A673 (cell line): ENCODE measurements at regions not wholly inside any gene's neighbourhood (a gene's known extent, or its start where the extent isn't known, plus 50 kb on each side); places are given as distances from the start of the nearest gene placed in this dataset.

Experiments
- BruUV-seq: library from RNA; stranded (reverse); fragments of 400-500 nt; replicated peaks from 2 replicates; lab custom pipeline; 2021; lab: Mats Ljungman, UMichigan
- CTCF ChIA-PET: fragments of 300-600 bp; sonication (Branson Sonifier 250); formaldehyde crosslinking; loops from one replicate; lab custom pipeline; 2022; ENCODE audit warnings: antibody characterized with exemption; lab: Charles Lee
- POLR2A ChIA-PET: fragments of 300-600 bp; sonication (Branson Sonifier 250); formaldehyde crosslinking; loops from one replicate; lab custom pipeline; 2022; ENCODE audit warnings: antibody characterized with exemption; ENCODE audit not compliant: low non-redundant PET; lab: Charles Lee
- DNase-seq: peaks from one replicate; pipeline ENCODE4 v3.0.0-alpha.2; 2015; ENCODE audit warnings: low spot score
- H3K27ac ChIP-seq: fragments of 200-600 bp; sonication (generic); 2 replicates; pipeline ENCODE4 v1.5.1; 2016; ENCODE audit warnings: mixed run types, low read depth, mild to moderate bottlenecking, mixed read lengths, antibody characterized with exemption, low read length; ENCODE audit not compliant: poor library complexity, severe bottlenecking
- H3K27me3 ChIP-seq: fragments of 200-600 bp; sonication (generic); replicated peaks from 2 replicates; pipeline ENCODE4 v1.6.1; 2017; ENCODE audit warnings: mixed run types, low read depth, mild to moderate bottlenecking, mixed read lengths, antibody characterized with exemption, low read length; ENCODE audit not compliant: insufficient read depth, poor library complexity
- H3K36me3 ChIP-seq: fragments of 200-600 bp; sonication (generic); 2 replicates; pipeline ENCODE4 v1.6.1; 2016; ENCODE audit warnings: mixed run types, mild to moderate bottlenecking, mixed read lengths, antibody characterized with exemption, low read length; ENCODE audit not compliant: insufficient read depth, poor library complexity, severe bottlenecking
- H3K4me1 ChIP-seq: fragments of 200-600 bp; sonication (generic); 2 replicates; pipeline ENCODE4 v1.6.1; 2017; ENCODE audit warnings: mixed run types, mild to moderate bottlenecking, mixed read lengths, antibody characterized with exemption, low read length; ENCODE audit not compliant: insufficient read depth, poor library complexity, severe bottlenecking
- H3K4me3 ChIP-seq: fragments of 200-600 bp; sonication (generic); 2 replicates; pipeline ENCODE4 v1.5.1; 2016; ENCODE audit warnings: low read depth, mixed run types, mild to moderate bottlenecking, mixed read lengths, low read length; ENCODE audit not compliant: poor library complexity, severe bottlenecking
- H3K9me3 ChIP-seq: fragments of 200-600 bp; sonication (generic); 2 replicates; pipeline ENCODE4 v1.6.1; 2016; ENCODE audit warnings: mixed run types, low read depth, mild to moderate bottlenecking, mixed read lengths, antibody characterized with exemption, low read length; ENCODE audit not compliant: poor library complexity, severe bottlenecking
- CTCF ChIP-seq: fragments of 300-800, 200-600 bp; sonication (generic); conservative IDR thresholded peaks from 2 replicates; pipeline ENCODE4 v1.5.1; 2017; ENCODE audit warnings: low read depth, mild to moderate bottlenecking, antibody characterized with exemption, low read length, moderate library complexity, mixed read lengths
- EZH2 ChIP-seq: fragments of 200-600 bp; sonication (generic); IDR thresholded peaks from 2 replicates; pipeline ENCODE4 v1.6.1; 2017; ENCODE audit warnings: borderline replicate concordance, low read depth, mild to moderate bottlenecking, mixed read lengths, antibody characterized with exemption, low read length; ENCODE audit not compliant: poor library complexity, severe bottlenecking
- intact Hi-C: fragments of 100-400 bp; cut with micrococcal nuclease; formaldehyde crosslinking; loops from one replicate; pipeline ENCODE4 v1.10.0; 2022; ENCODE audit not compliant: unreplicated experiment

- POLR2A ChIA-PET, result no interaction called here
- Histone ChIP-seq H3K36me3 (no peaks in the 10 kb centered on the region), H3K4me1 (no peaks in the 10 kb centered on the region), H3K9me3 (peaks cover 44% of the 10 kb centered on the region), H3K4me3 (no peak overlapping the region), H3K27me3 (no peaks in the 10 kb centered on the region), H3K27ac (no peak overlapping the region)
- intact Hi-C loops, result no loop called here
- CTCF ChIA-PET, result no interaction called here
- TF ChIP-seq CTCF, result no peak
- TF ChIP-seq EZH2, result no peak
- no peak for DNase-seq
- BruUV-seq, result no TSS peak
These were observed 213.5 kb downstream of the OR4C45 start for GRCh38 chr11:50246183-50246582.

- Histone ChIP-seq H3K4me1 (no peaks in the 10 kb centered on the region), H3K9me3 (peaks cover 42% of the 10 kb centered on the region), H3K36me3 (no peaks in the 10 kb centered on the region), H3K27ac (no peak overlapping the region), H3K27me3 (no peaks in the 10 kb centered on the region), H3K4me3 (no peak overlapping the region)
- ChIA-PET CTCF (no interaction called here), POLR2A (no interaction called here)
- intact Hi-C loops, result no loop called here
- no peak for TF ChIP-seq CTCF
- TF ChIP-seq EZH2, result no peak
- no peak for DNase-seq
- no TSS peak for BruUV-seq
These were observed 214.0 kb downstream of the OR4C45 start for GRCh38 chr11:50246699-50247098.

- no TSS peak for BruUV-seq
- no peak overlapping the region for H3K4me3 ChIP-seq
- no peaks in the 10 kb centered on the region for H3K4me1 ChIP-seq
- intact Hi-C loops, result no loop called here
- peaks cover 37% of the 10 kb centered on the region for H3K9me3 ChIP-seq
- CTCF ChIA-PET, result no interaction called here
- H3K27ac ChIP-seq, result no peak overlapping the region
- TF ChIP-seq CTCF (no peak), EZH2 (no peak)
- no peaks in the 10 kb centered on the region for H3K27me3 ChIP-seq
- H3K36me3 ChIP-seq, result no peaks in the 10 kb centered on the region
- POLR2A ChIA-PET, result no interaction called here
- no peak for DNase-seq
These were observed 214.7 kb downstream of the OR4C45 start for GRCh38 chr11:50247309-50247874.
